Progenitor cell of endocrine pancreas (in vitro differentiated cells): ENCODE measurements at regions not wholly inside any gene's neighbourhood (a gene's known extent, or its start where the extent isn't known, plus 50 kb on each side); places are given as distances from the start of the nearest gene placed in this dataset.
A peak's percentile ranks its signal among the peaks of the same experiment; 100 is the strongest.

Experiments used
- DNase-seq: peaks from one replicate; pipeline ENCODE4 v3.0.0; 2021; ENCODE audit warnings: low spot score; ENCODE audit not compliant: unreplicated experiment
- H3K27ac Mint-ChIP-seq: 2 replicates; pipeline ENCODE4 v1.8.0; 2021; ENCODE audit warnings: mild to moderate bottlenecking, moderate library complexity, mixed read lengths
- H3K27me3 Mint-ChIP-seq: 2 replicates; pipeline ENCODE4 v1.8.0; 2021; ENCODE audit warnings: mixed read lengths
- H3K36me3 Mint-ChIP-seq: 2 replicates; pipeline ENCODE4 v1.8.0; 2022; ENCODE audit warnings: mixed read lengths; ENCODE audit not compliant: insufficient read depth
- H3K4me1 Mint-ChIP-seq: 2 replicates; pipeline ENCODE4 v1.8.0; 2021; ENCODE audit warnings: low read depth, mixed read lengths
- H3K4me3 Mint-ChIP-seq: 2 replicates; pipeline ENCODE4 v1.8.0; 2021; ENCODE audit warnings: low read depth, mild to moderate bottlenecking, moderate library complexity, mixed read lengths
- H3K9me3 Mint-ChIP-seq: 2 replicates; pipeline ENCODE4 v1.8.0; 2021; ENCODE audit warnings: low read depth, mixed read lengths
- TF ChIP-seq, protein P1 (sequence below): fragments of 200-600 bp; sonication (generic); IDR thresholded peaks from one replicate; pipeline ENCODE4 v1.5.0; 2021; ENCODE audit warnings: antibody characterized with exemption, mild to moderate bottlenecking; ENCODE audit not compliant: unreplicated experiment

DNA sequence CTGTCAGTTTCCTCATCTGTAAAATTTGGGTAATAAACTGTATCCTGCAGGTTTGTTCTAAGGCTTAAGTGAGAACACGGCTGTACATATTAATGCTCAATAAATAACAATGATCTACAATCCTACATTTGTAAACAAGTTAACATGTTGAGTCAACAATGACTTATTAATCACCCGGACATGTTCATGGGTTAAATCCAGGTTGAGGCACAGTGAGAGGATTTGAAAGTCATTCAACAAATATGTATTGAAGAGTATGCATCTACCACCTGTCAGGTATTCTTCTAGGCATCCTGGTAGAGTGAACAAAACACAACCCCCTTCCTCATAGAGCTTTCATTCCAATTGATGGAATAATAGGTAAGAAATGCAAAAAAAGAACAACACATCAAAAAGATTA, 554.7 kb upstream of the SLC35B3 start:
- H3K27ac Mint-ChIP-seq, result no peak overlapping the region
- TF ChIP-seq, protein P1, sequence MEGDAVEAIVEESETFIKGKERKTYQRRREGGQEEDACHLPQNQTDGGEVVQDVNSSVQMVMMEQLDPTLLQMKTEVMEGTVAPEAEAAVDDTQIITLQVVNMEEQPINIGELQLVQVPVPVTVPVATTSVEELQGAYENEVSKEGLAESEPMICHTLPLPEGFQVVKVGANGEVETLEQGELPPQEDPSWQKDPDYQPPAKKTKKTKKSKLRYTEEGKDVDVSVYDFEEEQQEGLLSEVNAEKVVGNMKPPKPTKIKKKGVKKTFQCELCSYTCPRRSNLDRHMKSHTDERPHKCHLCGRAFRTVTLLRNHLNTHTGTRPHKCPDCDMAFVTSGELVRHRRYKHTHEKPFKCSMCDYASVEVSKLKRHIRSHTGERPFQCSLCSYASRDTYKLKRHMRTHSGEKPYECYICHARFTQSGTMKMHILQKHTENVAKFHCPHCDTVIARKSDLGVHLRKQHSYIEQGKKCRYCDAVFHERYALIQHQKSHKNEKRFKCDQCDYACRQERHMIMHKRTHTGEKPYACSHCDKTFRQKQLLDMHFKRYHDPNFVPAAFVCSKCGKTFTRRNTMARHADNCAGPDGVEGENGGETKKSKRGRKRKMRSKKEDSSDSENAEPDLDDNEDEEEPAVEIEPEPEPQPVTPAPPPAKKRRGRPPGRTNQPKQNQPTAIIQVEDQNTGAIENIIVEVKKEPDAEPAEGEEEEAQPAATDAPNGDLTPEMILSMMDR, result no peak

DNA sequence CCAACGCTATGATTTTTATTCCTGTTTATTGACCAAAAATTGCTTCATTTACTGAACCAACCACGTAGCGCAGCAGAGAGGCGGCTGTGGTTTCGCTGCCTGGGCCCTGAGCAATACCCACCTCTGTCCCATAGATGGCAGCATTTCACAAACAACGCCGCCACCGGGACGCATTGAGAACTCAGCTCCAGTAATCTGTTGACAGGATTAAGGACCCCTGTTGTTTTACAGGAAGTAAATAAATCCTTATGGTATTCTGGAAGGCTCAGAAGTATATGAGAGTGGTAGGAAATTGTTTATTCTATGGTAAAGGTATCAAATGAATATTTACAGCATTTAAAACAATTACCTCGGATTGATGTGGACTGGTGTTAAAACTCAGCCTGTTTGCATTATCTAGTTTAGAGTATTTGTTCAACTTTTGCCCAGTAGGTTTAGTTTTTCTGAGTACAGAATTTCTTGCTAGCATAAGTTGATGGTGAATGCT, 547.9 kb upstream of the SLC35B3 start:
- H3K27me3 Mint-ChIP-seq, result peaks cover 14% of the 10 kb centered on the region
- TF ChIP-seq, protein P1, result peak; percentile 98
- no peak overlapping the region for H3K4me3 Mint-ChIP-seq

More for the DNA sequence above, 554.7 kb upstream of the SLC35B3 start:
- Mint-ChIP-seq H3K27me3 (no peaks in the 10 kb centered on the region), H3K4me3 (no peak overlapping the region), H3K36me3 (no peaks in the 10 kb centered on the region), H3K9me3 (peaks cover 6% of the 10 kb centered on the region), H3K4me1 (no peaks in the 10 kb centered on the region)
- DNase-seq, result no peak

DNA sequence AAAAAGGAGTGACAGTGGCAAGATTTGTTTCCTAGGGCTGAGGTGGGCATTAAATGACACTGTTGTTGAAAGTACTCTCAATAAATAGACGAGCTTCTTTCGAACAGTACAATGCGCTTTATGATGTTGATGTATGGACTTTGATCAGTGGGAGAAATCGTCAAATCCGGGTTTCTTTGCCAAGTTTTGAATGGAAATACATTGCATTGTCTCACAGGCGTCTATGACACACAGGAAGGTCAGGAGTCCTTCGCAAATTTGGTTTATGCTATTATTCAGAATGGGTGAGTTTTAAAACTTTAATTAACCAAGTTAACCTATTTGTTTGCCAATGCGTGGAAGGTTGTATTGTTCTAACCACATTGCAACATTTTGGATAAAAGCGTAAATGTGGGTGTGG, 547.3 kb upstream of the SLC35B3 start:
- Mint-ChIP-seq H3K36me3 (no peaks in the 10 kb centered on the region), H3K27ac (no peak overlapping the region), H3K4me3 (no peak overlapping the region), H3K27me3 (peaks cover 14% of the 10 kb centered on the region), H3K9me3 (no peaks in the 10 kb centered on the region), H3K4me1 (no peaks in the 10 kb centered on the region)
- DNase-seq, result no peak
- TF ChIP-seq, protein P1, result no peak

More for the DNA sequence above, 547.9 kb upstream of the SLC35B3 start:
- H3K36me3 Mint-ChIP-seq, result no peaks in the 10 kb centered on the region
- no peaks in the 10 kb centered on the region for H3K4me1 Mint-ChIP-seq
- H3K9me3 Mint-ChIP-seq, result no peaks in the 10 kb centered on the region
- peak; percentile 57 for DNase-seq
- no peak overlapping the region for H3K27ac Mint-ChIP-seq

DNA sequence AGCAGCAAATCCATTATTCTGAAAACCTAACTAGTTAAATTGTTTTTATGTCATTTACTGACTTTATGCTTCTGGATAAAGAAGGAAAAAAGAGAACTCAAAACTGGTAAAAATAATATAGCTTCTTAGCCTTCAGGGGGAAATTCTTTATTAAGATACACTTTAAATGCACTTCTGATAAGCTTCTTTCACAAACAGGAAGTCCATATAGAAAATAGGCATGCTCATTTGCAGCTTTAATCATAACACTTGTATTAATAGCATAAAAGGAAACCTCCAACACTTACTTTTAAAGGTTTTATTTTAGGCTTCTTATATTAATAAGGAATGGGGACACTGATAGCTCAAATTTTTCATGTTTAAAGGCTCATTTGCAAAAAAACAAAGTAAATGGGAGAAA, 538.0 kb upstream of the SLC35B3 start:
- H3K27me3 Mint-ChIP-seq, result no peaks in the 10 kb centered on the region
- TF ChIP-seq, protein P1, result no peak
- H3K27ac Mint-ChIP-seq, result no peak overlapping the region
- no peak for DNase-seq
- peaks cover 2% of the 10 kb centered on the region for H3K36me3 Mint-ChIP-seq
- no peak overlapping the region for H3K4me3 Mint-ChIP-seq
- no peaks in the 10 kb centered on the region for H3K4me1 Mint-ChIP-seq
- peaks cover 22% of the 10 kb centered on the region for H3K9me3 Mint-ChIP-seq

DNA sequence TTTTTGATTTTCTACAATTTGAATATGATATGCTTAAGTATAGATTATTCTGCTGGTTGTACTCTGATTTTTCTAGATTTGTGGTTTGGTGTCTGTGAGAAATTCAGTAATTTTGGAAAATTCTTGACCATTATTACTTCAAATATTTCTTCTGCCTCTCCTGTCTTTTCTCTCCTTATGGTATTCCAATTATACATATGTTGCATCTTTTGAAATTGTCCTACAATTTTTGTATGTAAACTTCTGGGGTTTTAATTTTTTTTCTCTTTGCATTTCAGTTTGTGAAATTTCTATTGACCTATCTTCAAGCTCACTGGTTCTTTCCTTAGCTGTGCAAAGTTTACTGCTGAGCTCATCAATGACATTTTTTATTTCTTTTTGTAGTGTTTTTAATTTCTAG, 534.4 kb upstream of the SLC35B3 start:
- Mint-ChIP-seq H3K36me3 (peaks cover 2% of the 10 kb centered on the region), H3K9me3 (peaks cover 38% of the 10 kb centered on the region), H3K27me3 (no peaks in the 10 kb centered on the region), H3K27ac (no peak overlapping the region), H3K4me1 (no peaks in the 10 kb centered on the region), H3K4me3 (no peak overlapping the region)
- no peak for DNase-seq
- TF ChIP-seq, protein P1, result no peak
